ENCODE measurements at regions not wholly inside any gene's neighbourhood (a gene's known extent, or its start where the extent isn't known, plus 50 kb on each side); places are given as distances from the start of the nearest gene placed in this dataset.

DNA sequence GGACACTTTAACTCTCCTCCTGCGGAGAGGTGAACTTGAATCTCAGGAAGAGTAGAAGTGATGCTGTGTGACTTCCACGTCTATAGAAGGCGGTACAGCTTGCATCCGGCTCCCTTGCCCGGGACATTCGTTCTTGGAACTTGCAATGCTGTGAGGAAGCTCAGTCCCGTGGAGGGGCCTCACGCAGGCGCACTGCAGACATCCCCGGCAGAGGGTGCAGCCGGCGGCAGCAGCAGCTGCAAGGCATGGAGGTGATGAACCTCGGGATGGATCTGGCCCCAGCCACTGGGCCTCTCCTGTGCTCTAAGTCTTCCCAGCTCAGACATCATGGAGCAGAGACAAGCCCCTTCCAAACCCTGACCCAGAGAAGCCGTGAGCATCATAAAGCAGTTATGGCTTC is 61.8 kb upstream of the SOD1 start:
- TF ChIP-seq ARNT (IDR thresholded peaks at IDR 0.05) (no peak), SUZ12 (IDR thresholded peaks at IDR 0.05) (no peak), NFRKB (IDR thresholded peaks at IDR 0.05) (no peak), BHLHE40 (IDR thresholded peaks at IDR 0.05; ENCODE audit: borderline replicate concordance) (no peak), FOXA1 (IDR thresholded peaks at IDR 0.05) (no peak)

Data from HEK293T (cell line).